NT2/D1 (cell line): ENCODE measurements at regions not wholly inside any gene's neighbourhood (a gene's known extent, or its start where the extent isn't known, plus 50 kb on each side); places are given as distances from the start of the nearest gene placed in this dataset.

Experiments
- SUZ12 ChIP-seq: IDR thresholded peaks from 2 replicates; pipeline ENCODE4 v1.6.1; 2011; ENCODE audit not compliant: insufficient read length, insufficient read depth; ENCODE audit errors: extremely low read depth
- YY1 ChIP-seq: IDR thresholded peaks from 2 replicates; pipeline ENCODE4 v1.6.1; 2011; ENCODE audit not compliant: insufficient read length, insufficient read depth
- ZNF274 ChIP-seq: IDR thresholded peaks from 2 replicates; pipeline ENCODE4 v1.6.1; 2011; ENCODE audit warnings: mild to moderate bottlenecking, low read depth, low read length

DNA sequence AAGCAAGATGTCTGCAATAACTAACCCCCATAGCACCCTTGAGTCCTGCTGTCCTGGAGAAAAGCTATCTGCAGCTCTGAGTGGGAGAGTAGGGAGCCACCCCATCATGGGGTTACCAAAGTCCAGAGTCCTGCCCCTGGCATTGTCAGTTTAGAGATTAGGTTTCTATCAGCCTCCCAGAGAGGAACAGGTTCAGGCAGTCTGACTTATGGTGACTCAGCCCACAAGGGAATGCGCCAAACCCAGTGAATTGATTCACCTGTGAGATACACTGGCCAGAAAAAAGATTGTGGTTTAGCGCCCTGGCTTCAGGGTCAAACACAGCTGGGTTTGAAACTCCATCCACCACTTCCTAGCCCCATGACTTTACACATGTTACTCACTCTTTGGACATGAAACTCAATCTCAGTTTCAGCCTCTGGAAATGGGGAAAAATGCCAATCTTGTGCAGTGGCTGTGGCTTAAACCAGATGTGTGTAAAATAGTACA, 263.6 kb upstream of the HES1 start:
- TF ChIP-seq YY1 = no peak
- TF ChIP-seq SUZ12 = no peak
- TF ChIP-seq ZNF274 = no peak
